Endothelial cell of umbilical vein (primary cell): ENCODE measurements at regions not wholly inside any gene's neighbourhood (a gene's known extent, or its start where the extent isn't known, plus 50 kb on each side); places are given as distances from the start of the nearest gene placed in this dataset.

Source experiments
- BruUV-seq: library from RNA; stranded (reverse); fragments of 400-500 nt; replicated peaks from 2 replicates; lab custom pipeline; 2021; lab: Mats Ljungman, UMichigan
- CTCF ChIA-PET: fragments of 300-600, 350-600 bp; sonication (Branson Sonifier 250); formaldehyde crosslinking; loops from one replicate; lab custom pipeline; 2021; ENCODE audit warnings: antibody characterized with exemption, inconsistent platforms; lab: Charles Lee
- POLR2A ChIA-PET: fragments of 300-600, 350-600 bp; sonication (Branson Sonifier 250); formaldehyde crosslinking; loops from one replicate; lab custom pipeline; 2021; ENCODE audit warnings: antibody characterized with exemption, inconsistent platforms; lab: Charles Lee
- DNase-seq: peaks from one replicate; pipeline ENCODE4 v3.0.0-alpha.2; 2011; ENCODE audit warnings: low read depth, low spot score
- FAIRE-seq: peaks from 2 replicates; lab custom pipeline; 2011; peaks lifted over from hg19 to GRCh38; lab: Jason Lieb, UNC
- H2AFZ ChIP-seq: 2 replicates; pipeline ENCODE4 v1.6.0; 2012; ENCODE audit warnings: low read depth, low read length, control low read depth, inconsistent platforms
- H3K27ac ChIP-seq: 2 replicates; pipeline ENCODE4 v1.5.1; 2011; ENCODE audit warnings: low read depth, mild to moderate bottlenecking, control low read depth, low read length, moderate library complexity; ENCODE audit not compliant: insufficient read depth
- H3K27me3 ChIP-seq, 2 experiments: 2 replicates each; pipeline versions ENCODE4 v1.6.0 to v1.6.1; 2011; ENCODE audit warnings: low read length in 2 of 2, mixed read lengths in 1 of 2; ENCODE audit not compliant: control insufficient read depth in 2 of 2, insufficient read depth in 2 of 2
- H3K36me3 ChIP-seq, 2 experiments: 2 replicates in 1 of 2; 3 replicates in 1 of 2; pipeline ENCODE4 v1.5.1; 2011; ENCODE audit warnings: low read length in 2 of 2, mild to moderate bottlenecking in 1 of 2, moderate library complexity in 1 of 2; ENCODE audit not compliant: control insufficient read depth in 2 of 2, insufficient read depth in 2 of 2; ENCODE audit errors: extremely low read depth in 1 of 2
- H3K4me1 ChIP-seq: 3 replicates; pipeline ENCODE4 v1.5.1; 2011; ENCODE audit warnings: mild to moderate bottlenecking, low read length; ENCODE audit not compliant: control insufficient read depth, insufficient read depth; ENCODE audit errors: extremely low read depth
- H3K4me2 ChIP-seq: 2 replicates; pipeline ENCODE4 v1.6.1; 2011; ENCODE audit warnings: low read length, control low read depth, mixed read lengths; ENCODE audit not compliant: insufficient read depth
- H3K4me3 ChIP-seq, 3 experiments: fragments of 200-600 bp in 1 of 3; sonication (generic), shearing (Covaris generic) in 1 of 3; replicated peaks in 1 of 3; 2 replicates each; pipeline ENCODE4 v1.5.1; 2011 to 2016; ENCODE audit warnings: control low read depth in 3 of 3, low read length in 3 of 3, mild to moderate bottlenecking in 2 of 3, inconsistent platforms in 1 of 3, low read depth in 1 of 3, moderate library complexity in 1 of 3; ENCODE audit not compliant: insufficient read depth in 1 of 3
- H3K79me2 ChIP-seq: 2 replicates; pipeline ENCODE4 v1.6.0; 2012; ENCODE audit warnings: low read length, inconsistent platforms; ENCODE audit not compliant: control insufficient read depth, insufficient read depth
- H3K9ac ChIP-seq: replicated peaks from 2 replicates; pipeline ENCODE3; 2011; ENCODE audit warnings: low read length, control low read depth; ENCODE audit not compliant: insufficient read depth; ENCODE audit errors: extremely low read depth
- H3K9me1 ChIP-seq: replicated peaks from 3 replicates; pipeline ENCODE4 v1.6.0; 2011; ENCODE audit warnings: mild to moderate bottlenecking, low read length; ENCODE audit not compliant: control insufficient read depth, insufficient read depth; ENCODE audit errors: extremely low read depth
- H3K9me3 ChIP-seq: replicated peaks from 2 replicates; pipeline ENCODE4 v1.5.1; 2012; ENCODE audit warnings: low read length, inconsistent platforms; ENCODE audit not compliant: control insufficient read depth, insufficient read depth
- H4K20me1 ChIP-seq: replicated peaks from 2 replicates; pipeline ENCODE3; 2011; ENCODE audit warnings: mild to moderate bottlenecking, low read length; ENCODE audit not compliant: control insufficient read depth, insufficient read depth; ENCODE audit errors: extremely low read depth
- CTCF ChIP-seq, 2 donors: IDR thresholded peaks; 1 replicate in 1 of 2; 2 replicates in 1 of 2; pipeline ENCODE4 v1.5.1; 2011; ENCODE audit warnings: low read length in 2 of 2, mild to moderate bottlenecking in 2 of 2, moderate library complexity in 2 of 2, control low read depth in 1 of 2, inconsistent platforms in 1 of 2, low read depth in 1 of 2; ENCODE audit not compliant: insufficient read depth in 1 of 2; ENCODE audit errors: extremely low read depth in 1 of 2
- EZH2 ChIP-seq: IDR thresholded peaks from 2 replicates; pipeline ENCODE4 v1.6.1; 2012; ENCODE audit warnings: borderline replicate concordance, low read depth, mild to moderate bottlenecking, moderate library complexity, low read length, inconsistent platforms; ENCODE audit not compliant: severe bottlenecking
- FOS ChIP-seq: IDR thresholded peaks from 2 replicates; pipeline ENCODE4 v1.6.1; 2011; ENCODE audit warnings: mild to moderate bottlenecking, low read length, moderate library complexity, borderline replicate concordance; ENCODE audit not compliant: insufficient read depth
- GATA2 ChIP-seq: IDR thresholded peaks from 2 replicates; pipeline ENCODE4 v1.7.0; 2011; ENCODE audit warnings: low read depth, mild to moderate bottlenecking, moderate library complexity, mixed read lengths, low read length; ENCODE audit not compliant: insufficient read length, insufficient read depth
- JUN ChIP-seq: IDR thresholded peaks from 2 replicates; pipeline ENCODE4 v1.6.1; 2011; ENCODE audit warnings: borderline replicate concordance, low read depth; ENCODE audit not compliant: insufficient read length, insufficient read depth
- MAX ChIP-seq: IDR thresholded peaks from 2 replicates; pipeline ENCODE4 v1.6.1; 2011; ENCODE audit not compliant: insufficient read depth, insufficient read length
- MYC ChIP-seq: IDR thresholded peaks from one replicate; pipeline ENCODE4 v1.6.1; 2011; ENCODE audit warnings: mild to moderate bottlenecking, low read depth, low read length
- POLR2A ChIP-seq: IDR thresholded peaks from 2 replicates; pipeline ENCODE4 v1.6.1; 2012; ENCODE audit warnings: low read depth, mild to moderate bottlenecking, control low read depth, low read length
- POLR2AphosphoS5 ChIP-seq: IDR thresholded peaks from 2 replicates; pipeline ENCODE4 v1.6.1; 2012; ENCODE audit warnings: low read depth, mild to moderate bottlenecking, control low read depth, low read length, moderate library complexity; ENCODE audit not compliant: insufficient read depth
- dilution Hi-C: fragments of 300-500 bp; cut with MboI; formaldehyde crosslinking; loops from one replicate; pipeline ENCODE4 v1.15.0; 2019; ENCODE audit warnings: low sequenced_read_pairs; ENCODE audit not compliant: extremely low pct_ligation_motif_present
- intact Hi-C: fragments of 100-400 bp; cut with micrococcal nuclease; formaldehyde crosslinking; loops from one replicate; pipeline ENCODE4 v1.10.0; 2022

- no peak for FAIRE-seq
- H3K4me1 ChIP-seq, result no peaks in the 10 kb centered on the region
- H3K27me3 ChIP-seq, result no peaks in the 10 kb centered on the region
- no peaks in the 10 kb centered on the region for H4K20me1 ChIP-seq
- no peak for DNase-seq
- no peaks in the 10 kb centered on the region for H3K79me2 ChIP-seq
- no peaks in the 10 kb centered on the region for H3K9me1 ChIP-seq
- ChIA-PET CTCF (no interaction called here), POLR2A (no interaction called here)
- no peak overlapping the region for H3K4me2 ChIP-seq
- H3K9ac ChIP-seq, result no peak overlapping the region
- H3K27ac ChIP-seq, result no peak overlapping the region
- no peaks in the 10 kb centered on the region for H3K36me3 ChIP-seq
- no TSS peak for BruUV-seq
- H3K9me3 ChIP-seq, result no peaks in the 10 kb centered on the region
- no peak overlapping the region for H2AFZ ChIP-seq
- no peak overlapping the region for H3K4me3 ChIP-seq
- intact Hi-C loops, result no loop called here
- dilution Hi-C loops, result no loop called here
- TF ChIP-seq POLR2AphosphoS5, result no peak
These were observed 555.8 kb upstream of the ID2 start for GRCh38 chr2:8125741-8126711.

GRCh38 chr2:8126783-8127182 is 555.1 kb upstream of the ID2 start:
- H2AFZ ChIP-seq, result no peak overlapping the region
- no peak for FAIRE-seq
- POLR2A ChIA-PET, result no interaction called here
- H3K9me3 ChIP-seq, result no peaks in the 10 kb centered on the region
- intact Hi-C loops, result no loop called here
- no peak overlapping the region for H3K4me2 ChIP-seq
- no TSS peak for BruUV-seq
- no peaks in the 10 kb centered on the region for H4K20me1 ChIP-seq
- no peaks in the 10 kb centered on the region for H3K27me3 ChIP-seq
- dilution Hi-C loops, result no loop called here
- no peak overlapping the region for H3K27ac ChIP-seq
- no peaks in the 10 kb centered on the region for H3K36me3 ChIP-seq
- no peaks in the 10 kb centered on the region for H3K4me1 ChIP-seq
- DNase-seq, result no peak
- H3K4me3 ChIP-seq, result no peak overlapping the region
- H3K79me2 ChIP-seq, result no peaks in the 10 kb centered on the region
- TF ChIP-seq MAX (no peak), POLR2A (no peak), EZH2 (no peak), CTCF (IDR thresholded peaks at IDR 0.05; ENCODE audit: extremely low read depth in 1 of 2, insufficient read depth in 1 of 2, low read depth in 1 of 2, low read length in 2 of 2) (no peak), FOS (no peak), POLR2AphosphoS5 (no peak), GATA2 (no peak), JUN (no peak), MYC (no peak)
- CTCF ChIA-PET, result no interaction called here
- H3K9ac ChIP-seq, result no peak overlapping the region
- H3K9me1 ChIP-seq, result no peaks in the 10 kb centered on the region
